ENCODE measurements at regions not wholly inside any gene's neighbourhood (a gene's known extent, or its start where the extent isn't known, plus 50 kb on each side); places are given as distances from the start of the nearest gene placed in this dataset.
"Not testable (repeated sequence)": the region's sequence is repeated elsewhere in the genome, so short reads cannot be mapped to it uniquely, and the experiment has no call there.

DNA sequence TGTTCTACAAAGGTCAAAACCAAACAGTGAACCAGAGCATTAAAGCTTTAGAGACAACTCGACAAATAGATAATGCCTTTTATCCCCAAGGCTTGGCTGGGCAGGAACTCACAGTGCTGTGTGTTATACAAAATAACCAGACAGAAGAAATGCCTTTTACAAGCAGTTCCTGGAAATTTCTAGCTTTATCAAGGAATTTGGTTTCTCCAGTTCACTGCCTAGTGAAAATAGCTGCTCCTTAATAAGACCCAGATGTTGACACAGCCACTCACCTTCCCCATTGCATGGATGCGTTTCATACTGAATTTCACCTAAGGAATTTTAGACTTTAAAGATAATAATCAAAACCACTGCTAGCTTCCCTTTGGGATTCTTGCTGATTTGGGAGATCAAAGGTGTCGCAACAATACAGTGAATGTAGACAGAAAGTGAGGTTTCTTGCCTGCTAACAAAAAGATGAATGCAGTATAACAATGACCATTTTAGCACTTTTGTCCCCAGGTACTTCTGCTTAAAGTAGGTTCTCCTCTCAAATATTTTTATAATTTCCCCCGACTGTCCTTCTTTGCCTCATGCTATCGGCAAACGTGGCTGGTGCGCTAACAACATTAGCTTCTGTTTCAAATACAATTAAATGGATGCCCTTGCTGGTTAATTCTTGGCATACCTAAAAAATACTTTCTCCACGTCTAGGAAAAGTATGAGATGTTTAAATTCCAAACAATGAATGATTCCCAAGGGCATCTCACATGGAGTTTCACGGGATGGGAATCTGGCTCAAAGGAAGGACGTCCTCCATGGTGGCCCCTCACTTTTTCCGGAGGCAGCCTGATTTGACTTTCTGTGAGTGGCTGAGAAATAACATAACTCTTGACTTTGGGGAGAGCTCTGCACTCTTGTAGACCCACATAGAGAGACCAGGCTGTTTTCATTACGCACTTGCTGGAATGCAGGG lies 162.4 kb downstream of the C12orf75 start:
- no peaks in the 10 kb centered on the region for H3K79me2 ChIP-seq (ENCODE audit: insufficient read depth, low read length)
- no peaks in the 10 kb centered on the region for H3K9me3 ChIP-seq (replicated peaks in 1 of 2; ENCODE audit: control insufficient read depth in 1 of 2, insufficient read depth in 1 of 2, low read length in 2 of 2)
- H3K4me3 Mint-ChIP-seq = no peak overlapping the region
- TF ChIP-seq CTCF (IDR thresholded peaks at IDR 0.05) = no peak
- peaks cover 3 to 13% (median 6%) of the 10 kb centered on the region in 7 donors for H3K9me3 Mint-ChIP-seq
- no peaks in the 10 kb centered on the region for H4K20me1 ChIP-seq (ENCODE audit: insufficient read depth, low read length)
- H3K9ac ChIP-seq (ENCODE audit: insufficient read depth, low read length, poor library complexity, severe bottlenecking) = no peak overlapping the region
- no peaks in the 10 kb centered on the region for H3K4me1 ChIP-seq (ENCODE audit: control insufficient read depth in 1 of 2, insufficient read depth in 2 of 2, low read length in 2 of 2)
- no peaks in the 10 kb centered on the region for H3K36me3 ChIP-seq (replicated peaks in 1 of 2; ENCODE audit: control insufficient read depth in 1 of 2, insufficient read depth in 2 of 2, low read length in 2 of 2)
- H2AFZ ChIP-seq (ENCODE audit: insufficient read depth, low read depth, low read length, poor library complexity, severe bottlenecking) = no peak overlapping the region
- no peak for DNase-seq
- no peak overlapping the region for H3K27ac ChIP-seq (ENCODE audit: low read depth in 1 of 2, low read length in 2 of 2)
- no peaks in the 10 kb centered on the region for H3K27me3 ChIP-seq (ENCODE audit: control insufficient read depth in 2 of 2, insufficient read depth in 2 of 2, low read length in 2 of 2)
- intact Hi-C loops (cut with micrococcal nuclease) = no loop called here
- H3K27ac Mint-ChIP-seq = no peak overlapping the region
- no peak overlapping the region for H3K4me3 ChIP-seq (replicated peaks in 1 of 3; ENCODE audit: low read depth in 2 of 3, low read length in 3 of 3)
- H3K36me3 Mint-ChIP-seq = no peaks in the 10 kb centered on the region
- no peaks in the 10 kb centered on the region for H3K4me1 Mint-ChIP-seq
- peaks cover 0 to 5% (median 1%) of the 10 kb centered on the region in 3 donors for H3K27me3 Mint-ChIP-seq (ENCODE audit: low read depth in 3 of 3)
- no peak overlapping the region for H3K4me2 ChIP-seq (replicated peaks; ENCODE audit: extremely low read depth, low read length, poor library complexity, severe bottlenecking)
- WGBS (ENCODE audit: insufficient coverage) = 94% methylated on average over 4 of the region's 12 CpGs

DNA sequence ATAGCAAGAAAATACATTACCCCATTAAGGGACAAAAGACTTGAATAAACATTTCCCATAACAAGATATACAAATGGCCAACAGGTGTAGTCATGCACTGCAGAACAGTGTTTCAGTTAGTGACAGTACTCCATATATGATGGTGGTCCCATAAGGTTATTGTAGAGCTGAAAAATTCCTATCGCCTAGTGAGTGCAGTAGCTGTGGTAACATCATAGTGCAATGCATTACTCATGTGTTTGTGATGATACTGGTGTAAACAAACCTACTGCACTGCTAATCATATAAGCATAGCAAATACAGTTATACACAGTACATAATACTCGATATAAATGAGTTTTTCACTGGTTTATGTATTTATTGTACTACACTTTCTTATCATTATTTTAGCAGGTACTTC lies 168.7 kb downstream of the C12orf75 start:
- DNase-seq = no peak
- Histone ChIP-seq H3K9me3 (replicated peaks in 1 of 2; ENCODE audit: control insufficient read depth in 1 of 2, insufficient read depth in 1 of 2, low read length in 2 of 2) (no peaks in the 10 kb centered on the region), H3K4me1 (ENCODE audit: control insufficient read depth in 1 of 2, insufficient read depth in 2 of 2, low read length in 2 of 2) (no peaks in the 10 kb centered on the region), H3K27ac (ENCODE audit: low read depth in 1 of 2, low read length in 2 of 2) (no peak overlapping the region), H3K79me2 (ENCODE audit: insufficient read depth, low read length) (no peaks in the 10 kb centered on the region), H4K20me1 (ENCODE audit: insufficient read depth, low read length) (no peaks in the 10 kb centered on the region), H3K9ac (ENCODE audit: insufficient read depth, low read length, poor library complexity, severe bottlenecking) (no peak overlapping the region), H3K36me3 (replicated peaks in 1 of 2; ENCODE audit: control insufficient read depth in 1 of 2, insufficient read depth in 2 of 2, low read length in 2 of 2) (no peaks in the 10 kb centered on the region), H3K27me3 (ENCODE audit: control insufficient read depth in 2 of 2, insufficient read depth in 2 of 2, low read length in 2 of 2) (peaks cover 0 to 9% of the 10 kb centered on the region in 2 donors), H2AFZ (ENCODE audit: insufficient read depth, low read depth, low read length, poor library complexity, severe bottlenecking) (no peak overlapping the region), H3K4me3 (replicated peaks in 1 of 3; ENCODE audit: low read depth in 2 of 3, low read length in 3 of 3) (no peak overlapping the region), H3K4me2 (replicated peaks; ENCODE audit: extremely low read depth, low read length, poor library complexity, severe bottlenecking) (no peak overlapping the region)
- intact Hi-C loops (cut with micrococcal nuclease) = no loop called here
- H3K36me3 Mint-ChIP-seq = no peaks in the 10 kb centered on the region
- no peaks in the 10 kb centered on the region for H3K4me1 Mint-ChIP-seq
- peaks cover 4 to 8% (median 6%) of the 10 kb centered on the region in 3 donors for H3K27me3 Mint-ChIP-seq (ENCODE audit: low read depth in 3 of 3)
- H3K9me3 Mint-ChIP-seq = peaks cover 4 to 10% (median 8%) of the 10 kb centered on the region in 7 donors
- no peak for TF ChIP-seq CTCF (IDR thresholded peaks at IDR 0.05)
- no peak overlapping the region for H3K27ac Mint-ChIP-seq
- no peak overlapping the region for H3K4me3 Mint-ChIP-seq
- no CpG with 5 or more reads among the region's 2 CpGs for WGBS (ENCODE audit: insufficient coverage)

- H3K36me3 ChIP-seq (replicated peaks in 1 of 2; ENCODE audit: control insufficient read depth in 1 of 2, insufficient read depth in 2 of 2, low read length in 2 of 2); H2AFZ ChIP-seq (ENCODE audit: insufficient read depth, low read depth, low read length, poor library complexity, severe bottlenecking); H3K4me3 ChIP-seq (replicated peaks in 1 of 3; ENCODE audit: low read depth in 2 of 3, low read length in 3 of 3); intact Hi-C loops (cut with micrococcal nuclease); H3K36me3 Mint-ChIP-seq; H3K27ac ChIP-seq (ENCODE audit: low read depth in 1 of 2, low read length in 2 of 2); H4K20me1 ChIP-seq (ENCODE audit: insufficient read depth, low read length); H3K27me3 ChIP-seq (ENCODE audit: control insufficient read depth in 2 of 2, insufficient read depth in 2 of 2, low read length in 2 of 2); DNase-seq; H3K79me2 ChIP-seq (ENCODE audit: insufficient read depth, low read length); H3K4me1 Mint-ChIP-seq; H3K4me1 ChIP-seq (ENCODE audit: control insufficient read depth in 1 of 2, insufficient read depth in 2 of 2, low read length in 2 of 2); H3K9me3 Mint-ChIP-seq; H3K9ac ChIP-seq (ENCODE audit: insufficient read depth, low read length, poor library complexity, severe bottlenecking); H3K27me3 Mint-ChIP-seq (ENCODE audit: low read depth in 3 of 3); H3K4me3 Mint-ChIP-seq; H3K4me2 ChIP-seq (replicated peaks; ENCODE audit: extremely low read depth, low read length, poor library complexity, severe bottlenecking); H3K9me3 ChIP-seq (replicated peaks in 1 of 2; ENCODE audit: control insufficient read depth in 1 of 2, insufficient read depth in 1 of 2, low read length in 2 of 2): not testable (repeated sequence)
- peak overlapping the region in 1 of 7 donors; percentile 18 for H3K27ac Mint-ChIP-seq
- 40% methylated on average over 11 of the region's 12 CpGs for WGBS (ENCODE audit: insufficient coverage)
These were observed 170.2 kb downstream of the C12orf75 start for GRCh38 chr12:105500676-105501075.
